DMS114 treated with DMSO at 0.1 percent for 48 hours (cell line): ENCODE measurements at regions not wholly inside any gene's neighbourhood (a gene's known extent, or its start where the extent isn't known, plus 50 kb on each side); places are given as distances from the start of the nearest gene placed in this dataset.

ENCODE experiments used
- DNase-seq: peaks from one replicate; lab custom pipeline; 2025; ENCODE audit not compliant: unreplicated experiment; lab: John Stamatoyannopoulos, UW

DNA sequence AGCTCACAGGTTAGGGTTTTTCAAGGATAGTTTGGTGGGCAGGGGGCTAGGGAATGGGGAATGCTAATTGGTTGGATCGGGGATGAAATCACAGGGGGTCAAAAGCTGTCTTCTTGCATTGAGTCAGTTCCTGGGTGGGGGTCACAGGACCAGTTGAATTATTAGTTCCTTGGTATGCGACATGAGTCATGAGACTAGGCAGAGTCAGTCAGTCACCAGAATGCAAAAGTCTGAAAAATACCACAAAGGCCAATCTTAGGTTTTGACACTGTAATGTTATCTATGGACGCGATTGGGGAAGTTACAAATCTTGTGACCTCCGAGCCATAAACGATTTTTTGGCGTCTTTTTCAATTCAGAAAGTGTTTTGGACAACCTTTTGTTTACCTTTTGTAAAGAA lies 101.2 kb downstream of the ZNF519 start:
- DNase-seq: no peak

DNA sequence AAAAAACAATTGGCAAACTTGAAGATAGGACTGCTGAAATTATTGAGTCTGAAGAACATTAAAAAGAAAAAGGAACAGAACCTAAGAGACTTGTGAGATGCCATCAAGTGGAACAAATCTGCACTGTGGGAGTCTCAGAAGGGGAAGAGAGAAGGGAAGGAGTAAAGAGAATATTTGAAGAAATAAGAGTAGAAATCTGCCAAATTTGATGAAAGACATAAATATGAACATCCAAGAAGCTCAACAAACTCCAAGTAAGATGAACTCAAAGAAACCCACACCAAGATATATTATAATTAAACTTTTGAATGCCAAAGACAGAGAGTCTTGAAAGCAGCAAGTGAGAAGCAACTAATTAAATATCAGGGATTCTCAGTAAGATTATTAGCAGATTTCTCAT lies 102.7 kb downstream of the ZNF519 start:
- DNase-seq: no peak

DNA sequence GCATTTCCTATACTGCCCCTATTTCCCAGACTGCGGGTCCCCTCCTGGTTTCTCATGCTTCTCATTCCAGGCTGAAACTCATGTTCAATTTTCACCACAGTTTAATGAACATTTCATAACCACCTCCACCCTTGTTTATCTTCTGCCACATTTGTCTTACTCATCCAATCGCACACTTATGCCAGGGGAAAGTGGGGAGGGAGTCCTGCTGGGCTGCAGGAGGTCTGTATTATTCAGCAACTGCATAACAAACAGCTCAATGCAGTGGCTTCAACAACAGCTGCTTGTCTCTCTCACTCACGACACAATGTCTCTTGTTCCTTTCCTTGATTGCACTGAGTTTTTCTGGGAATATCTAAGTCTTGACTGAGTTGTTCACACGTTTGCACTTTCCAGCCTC lies 106.0 kb downstream of the ZNF519 start:
- DNase-seq: no peak

DNA sequence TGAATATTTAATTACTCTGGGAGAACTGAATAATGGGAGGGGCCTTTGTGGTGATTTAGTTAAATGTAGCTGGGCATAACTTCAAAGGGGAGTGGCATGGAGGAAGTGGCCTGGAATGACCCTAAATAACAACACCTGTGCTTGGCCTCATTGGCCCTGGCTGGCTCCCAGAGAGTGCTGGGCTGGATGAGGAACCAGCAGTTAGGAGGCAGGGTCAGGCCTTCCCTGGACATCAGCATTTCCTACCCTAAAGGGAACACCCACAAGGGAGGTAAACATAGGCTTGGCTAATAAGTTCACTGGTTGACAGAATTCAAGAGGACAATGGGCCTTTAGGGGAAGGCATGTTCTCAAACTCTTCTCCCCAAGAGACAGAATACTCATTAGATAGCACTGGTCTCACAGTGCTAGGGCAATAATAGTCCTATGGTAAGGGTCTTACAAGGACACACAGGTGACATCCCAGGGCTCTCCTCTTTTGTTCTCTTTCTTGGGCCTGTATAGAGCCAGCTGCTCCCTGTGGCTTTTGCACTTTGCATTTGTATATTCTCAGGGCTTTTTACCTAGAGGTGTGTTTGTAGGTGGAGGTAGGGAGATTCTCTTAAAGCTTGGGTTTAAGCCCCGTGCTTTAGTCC lies 106.8 kb downstream of the ZNF519 start:
- DNase-seq: no peak

DNA sequence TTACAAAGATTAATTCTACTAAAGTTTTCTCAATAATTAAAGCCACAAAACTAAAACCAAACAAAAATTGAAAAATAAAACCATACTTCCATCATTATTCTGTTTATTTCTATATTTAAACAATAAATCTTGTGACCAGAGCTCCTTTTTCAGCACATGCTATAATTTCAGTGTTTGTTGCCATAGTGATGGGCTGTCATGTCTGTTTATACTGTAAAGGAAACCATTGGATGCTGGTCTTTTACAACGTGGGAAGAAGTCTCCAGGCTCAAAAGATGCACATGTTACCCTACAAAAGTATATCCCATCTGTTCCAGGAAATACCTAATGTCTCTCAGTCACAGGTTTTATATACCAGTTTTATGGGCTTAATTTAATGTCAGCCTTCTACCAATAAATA lies 100.1 kb upstream of the MC2R start:
- DNase-seq: no peak

DNA sequence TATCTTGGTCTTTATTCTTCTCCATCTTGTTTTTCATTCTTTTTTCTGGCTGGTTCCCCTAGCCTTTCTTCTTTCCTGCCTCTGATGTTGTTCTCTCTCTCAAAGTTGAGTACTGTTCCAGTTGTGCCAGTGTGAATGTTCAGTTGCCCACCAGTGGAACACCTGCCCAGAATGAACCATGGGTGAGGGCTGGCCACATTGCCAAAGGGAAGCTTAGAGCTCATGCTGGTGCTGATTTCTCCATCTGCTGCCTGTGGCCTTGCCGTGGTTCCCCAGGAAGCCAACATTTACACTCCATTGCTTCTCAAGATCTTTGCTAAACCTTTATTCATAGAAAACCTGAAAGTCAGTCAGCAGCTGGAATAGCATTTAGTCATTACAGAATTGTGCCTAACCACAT lies 99.1 kb upstream of the MC2R start:
- no peak for DNase-seq

DNA sequence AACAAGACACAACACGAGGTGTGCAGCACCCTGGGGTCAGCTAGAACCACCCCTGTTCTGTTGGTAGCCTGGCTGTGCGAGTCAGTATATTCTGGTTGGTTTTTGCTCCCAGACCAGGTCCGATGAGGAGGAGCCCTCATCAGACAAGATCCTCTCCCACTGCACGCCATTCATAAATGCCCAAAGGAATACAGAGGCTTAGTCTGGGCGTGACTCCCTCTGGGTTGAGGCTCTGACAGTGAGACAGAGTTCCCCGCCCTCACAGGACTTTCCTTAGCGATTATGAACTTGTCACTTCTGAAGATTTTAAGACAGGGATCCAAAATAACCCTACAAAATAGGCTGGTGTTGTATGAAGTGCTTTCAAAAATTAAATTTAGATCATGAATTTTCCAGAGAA lies 85.5 kb upstream of the MC2R start:
- no peak for DNase-seq

DNA sequence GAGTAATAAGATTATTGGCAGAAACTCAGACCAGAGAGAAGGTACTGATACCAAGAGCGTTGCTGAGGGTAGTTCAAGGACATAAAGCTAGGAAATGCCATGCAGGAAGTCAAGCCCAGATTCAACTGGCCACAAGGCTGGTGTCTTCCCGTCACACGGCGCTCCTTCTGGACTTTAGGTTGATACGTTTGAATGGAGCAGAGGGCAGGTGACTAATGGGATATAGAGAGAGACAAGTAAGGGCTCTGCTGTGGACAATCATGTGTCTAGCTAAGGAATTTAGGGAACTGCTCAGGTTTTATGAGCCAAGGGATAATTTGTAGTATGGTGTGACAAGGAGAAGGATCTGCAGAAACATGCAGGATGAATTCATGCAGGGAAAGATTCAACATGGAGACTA lies 83.9 kb upstream of the MC2R start:
- DNase-seq: no peak

DNA sequence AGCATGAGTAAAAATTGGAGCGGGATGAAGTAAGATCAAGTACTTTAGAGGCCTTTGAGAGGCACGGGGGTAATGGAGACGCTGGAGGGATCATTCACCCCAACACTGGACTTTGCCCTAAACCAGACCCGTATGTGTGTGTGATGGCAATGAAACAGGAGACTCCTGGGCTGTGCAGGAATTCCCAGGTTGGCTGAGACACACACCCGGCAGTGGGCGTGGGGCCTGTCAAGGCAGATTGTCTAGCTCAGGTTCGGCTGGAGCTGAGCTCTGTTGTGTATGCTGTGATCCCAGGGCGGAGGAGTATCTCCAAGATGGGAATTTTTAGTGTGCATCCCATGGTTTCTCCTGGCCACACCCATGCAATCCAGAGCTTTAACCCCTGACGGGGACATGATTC lies 83.2 kb upstream of the MC2R start:
- no peak for DNase-seq

DNA sequence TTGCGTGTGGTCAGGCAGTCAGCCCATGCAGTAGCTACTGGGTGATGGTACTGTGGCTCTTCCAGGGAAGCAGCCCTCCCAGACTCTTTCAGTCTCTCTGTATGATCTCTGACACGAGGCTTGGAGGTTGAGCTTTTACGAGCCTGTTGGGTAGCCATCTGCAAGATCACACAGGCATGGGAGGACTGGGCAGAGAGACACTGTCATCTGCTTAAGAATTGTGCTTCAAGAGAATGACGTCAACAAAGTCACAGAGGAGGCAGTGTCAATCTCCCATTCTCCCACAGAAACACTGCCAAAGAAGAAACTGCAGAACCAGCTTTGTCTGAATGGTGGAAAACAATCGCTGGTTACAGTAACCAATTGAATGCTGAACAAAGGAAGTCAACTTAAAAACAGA lies 78.4 kb upstream of the MC2R start:
- no peak for DNase-seq

DNA sequence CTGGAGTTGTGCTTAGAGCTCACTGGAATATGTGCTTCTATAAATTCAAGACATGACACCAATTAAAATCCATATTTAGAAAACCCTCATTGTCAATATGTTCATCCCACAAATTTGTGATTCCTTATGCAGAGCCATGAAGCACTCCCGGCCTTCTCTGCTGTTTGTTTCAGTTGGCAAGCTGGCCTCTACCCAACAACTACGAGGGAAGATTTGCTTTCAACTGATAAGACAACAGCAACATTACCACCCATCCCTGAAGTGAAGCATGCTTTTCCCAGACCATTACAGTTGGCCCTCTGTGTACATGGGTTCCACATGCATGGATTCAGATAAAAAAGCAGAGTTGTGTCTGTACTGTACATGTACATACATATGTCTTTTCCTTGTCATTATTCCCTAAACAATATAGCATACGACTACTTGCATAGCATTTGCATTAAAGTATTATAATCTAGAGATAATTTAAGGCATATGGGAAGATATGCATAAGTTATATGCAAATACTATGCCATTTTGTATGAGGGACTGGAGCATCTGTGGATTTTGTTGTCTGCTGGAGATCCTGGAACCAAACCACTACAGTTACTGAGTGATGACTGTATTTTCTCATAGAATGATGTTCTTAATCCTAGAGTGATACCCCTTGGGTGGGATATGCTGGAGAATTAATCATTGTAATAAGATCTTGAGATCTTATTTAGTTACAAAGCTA lies 77.6 kb upstream of the MC2R start:
- DNase-seq: no peak

DNA sequence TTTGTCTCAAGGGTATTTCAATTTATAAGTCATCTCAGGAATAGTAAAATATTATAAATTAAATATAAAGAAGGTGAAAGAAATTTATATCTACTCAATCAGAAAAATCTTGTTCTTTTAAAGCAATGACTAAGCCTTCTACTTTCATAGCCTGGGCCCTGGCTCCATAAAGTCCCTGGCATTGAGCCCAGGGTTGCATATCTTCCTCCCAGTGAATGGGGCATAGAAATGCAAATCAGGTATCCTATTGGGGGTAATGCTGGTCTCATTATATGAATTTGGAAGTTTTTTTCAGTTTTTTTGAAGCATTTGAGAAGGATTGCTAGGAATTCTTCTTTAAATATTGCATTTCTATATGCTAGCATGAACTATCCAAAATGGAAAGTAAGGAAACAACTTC lies 73.9 kb upstream of the MC2R start:
- DNase-seq: no peak

DNA sequence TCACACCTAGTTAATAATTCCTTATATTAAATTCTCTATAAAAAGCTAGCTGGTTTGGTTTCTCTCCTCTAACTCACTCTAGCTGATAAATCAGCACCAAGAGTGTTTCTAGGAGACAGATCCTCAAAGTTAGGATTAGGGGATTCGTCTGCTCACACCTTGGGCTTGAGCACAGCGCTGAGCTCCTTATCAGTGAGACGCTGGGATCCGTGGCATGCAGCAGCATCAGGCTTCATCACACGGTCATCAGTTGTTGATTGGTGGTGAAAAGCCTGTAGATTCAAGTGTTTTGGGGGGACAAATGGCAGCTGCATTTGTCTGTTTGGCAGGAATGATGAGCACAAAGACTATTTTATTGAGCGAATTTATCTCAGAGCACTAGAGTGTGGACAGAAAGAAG lies 72.6 kb upstream of the MC2R start:
- DNase-seq: no peak

DNA sequence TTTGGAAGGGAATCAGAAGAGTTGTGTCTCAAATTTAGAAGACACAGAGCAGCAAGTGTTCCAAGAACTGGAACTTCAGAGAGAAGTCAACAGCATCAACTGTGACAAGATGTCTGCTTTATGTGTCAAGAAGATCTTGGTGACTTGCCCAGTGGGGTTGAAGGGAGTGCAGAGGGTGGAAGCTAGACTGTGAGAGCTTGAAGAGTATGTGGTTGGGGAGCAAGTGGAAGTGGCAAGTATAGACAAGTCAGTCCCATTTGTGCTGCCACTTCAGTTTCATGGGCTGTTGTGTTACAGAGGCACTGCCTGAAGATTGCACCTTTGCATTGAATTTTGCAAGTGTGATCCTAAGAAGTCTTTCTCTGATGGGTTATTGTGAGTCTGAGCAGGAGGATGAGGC lies 68.7 kb upstream of the MC2R start:
- no peak for DNase-seq

DNA sequence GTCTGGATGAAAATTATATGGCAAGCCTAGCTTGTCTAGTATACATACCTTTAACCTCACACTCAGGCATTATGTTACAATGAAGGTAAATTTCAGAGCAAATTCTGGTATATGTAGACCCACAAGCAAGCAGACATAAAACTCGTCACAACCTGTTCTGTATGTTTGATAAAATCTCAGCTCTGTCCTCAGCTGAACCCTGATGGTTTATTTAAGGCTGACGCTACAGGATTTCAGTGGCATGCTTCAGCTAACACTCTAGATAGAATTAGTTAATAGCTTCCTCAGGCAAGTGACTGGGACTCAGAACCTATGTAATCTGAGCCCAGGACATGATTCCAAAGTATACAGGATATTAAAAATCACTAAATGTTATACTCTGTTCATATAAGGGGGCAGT lies 68.2 kb upstream of the MC2R start:
- DNase-seq: no peak

DNA sequence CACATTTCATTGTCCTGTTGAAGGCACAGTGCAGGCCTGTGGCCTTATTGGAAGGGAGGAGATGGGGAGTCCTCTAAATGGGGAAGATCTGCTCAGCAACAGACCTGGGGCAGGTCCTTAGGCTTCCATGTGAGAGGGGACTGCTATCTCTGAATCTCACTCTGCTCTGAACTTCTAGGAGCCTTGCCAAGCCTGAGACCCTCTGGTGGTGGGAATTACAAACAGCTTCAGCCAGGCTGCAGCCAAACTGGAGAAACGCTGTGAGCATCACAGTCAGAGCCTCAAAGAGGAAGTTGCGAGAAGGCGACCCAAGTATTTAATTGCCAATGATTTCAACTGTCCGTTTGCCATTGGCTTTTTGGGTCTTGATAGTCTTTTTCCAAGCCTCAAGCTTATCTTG lies 66.8 kb upstream of the MC2R start:
- peak; percentile 13 for DNase-seq

DNA sequence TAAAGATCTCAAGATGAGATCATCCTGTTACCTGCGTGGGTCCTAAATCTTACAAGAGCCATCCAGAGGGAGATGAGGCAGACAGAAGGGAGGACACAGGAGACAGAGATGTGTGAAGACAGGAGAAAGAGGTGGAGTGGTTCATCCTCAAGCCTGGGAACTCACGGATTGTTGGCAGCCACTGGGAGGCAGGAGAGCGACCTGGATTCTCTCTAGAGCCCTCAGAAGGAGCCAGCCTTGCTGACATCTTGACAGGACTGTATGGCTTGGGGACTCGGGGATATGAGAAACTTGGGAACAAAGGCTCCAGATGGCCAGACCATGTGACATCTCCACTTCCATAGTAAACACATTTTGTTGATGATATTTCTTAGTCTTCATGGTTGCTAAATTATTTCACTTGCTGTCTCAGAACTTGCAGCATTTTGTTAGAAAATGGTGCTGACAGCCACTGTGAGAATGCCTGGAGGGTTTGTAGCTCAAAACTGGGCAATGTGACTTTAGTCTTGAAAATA lies 57.8 kb upstream of the MC2R start:
- DNase-seq: no peak
